OCI-LY7 (cell line): ENCODE measurements at regions not wholly inside any gene's neighbourhood (a gene's known extent, or its start where the extent isn't known, plus 50 kb on each side); places are given as distances from the start of the nearest gene placed in this dataset.

Experiments used
- CTCF ChIP-seq: fragments of 200-600 bp; sonication (generic); conservative IDR thresholded peaks from 2 replicates; pipeline ENCODE4 v1.5.1; 2014; ENCODE audit warnings: mild to moderate bottlenecking, antibody characterized with exemption, low read length, moderate library complexity, mixed read lengths
- EZH2phosphoT487 ChIP-seq: fragments of 200-600 bp; sonication (generic); IDR thresholded peaks from 2 replicates; pipeline ENCODE4 v1.6.1; 2018; ENCODE audit warnings: low read depth, borderline replicate concordance, mild to moderate bottlenecking, mixed run types, antibody characterized with exemption, low read length, moderate library complexity, mixed read lengths

- peak; percentile 60; the same call in 1 of the 2 replicates for TF ChIP-seq CTCF
- TF ChIP-seq EZH2phosphoT487 = no peak
Observed at GRCh38 chr12:25387732-25388050, 137.0 kb upstream of the KRAS start.
